Neural cell (in vitro differentiated cells): ENCODE measurements at regions not wholly inside any gene's neighbourhood (a gene's known extent, or its start where the extent isn't known, plus 50 kb on each side); places are given as distances from the start of the nearest gene placed in this dataset.

Experiments
- H2AFZ ChIP-seq: fragments of 200-600, 300-800 bp; sonication (generic), shearing (Covaris generic); 2 replicates; pipeline ENCODE4 v1.6.0; 2014; ENCODE audit warnings: low read depth, mild to moderate bottlenecking, antibody characterized with exemption, low read length, moderate library complexity
- H3F3A ChIP-seq: fragments of 200-600 bp; shearing (Covaris generic); 2 replicates; pipeline ENCODE4 v1.6.1; 2016; ENCODE audit warnings: mild to moderate bottlenecking, moderate library complexity, mixed read lengths, antibody characterized with exemption, low read length; ENCODE audit not compliant: insufficient read depth, poor library complexity, severe bottlenecking
- H3K27ac ChIP-seq: fragments of 200-600, 300-800 bp; sonication (generic), shearing (Covaris generic); 2 replicates; pipeline ENCODE4 v1.5.1; 2014; ENCODE audit warnings: mild to moderate bottlenecking, low read length, moderate library complexity
- H3K27me3 ChIP-seq: fragments of 300-800, 200-600 bp; sonication (generic), shearing (Covaris generic); 2 replicates; pipeline ENCODE4 v1.6.0; 2014; ENCODE audit warnings: mild to moderate bottlenecking, low read depth, low read length, moderate library complexity; ENCODE audit not compliant: insufficient read depth
- H3K36me3 ChIP-seq: fragments of 300-800, 200-600 bp; sonication (generic), shearing (Covaris generic); 2 replicates; pipeline ENCODE4 v1.5.1; 2014; ENCODE audit warnings: mild to moderate bottlenecking, antibody characterized with exemption, low read length, moderate library complexity; ENCODE audit not compliant: insufficient read depth
- H3K4me2 ChIP-seq: fragments of 300-800, 200-600 bp; sonication (generic), shearing (Covaris generic); 2 replicates; pipeline ENCODE4 v1.6.0; 2014; ENCODE audit warnings: mild to moderate bottlenecking, low read length
- H3K4me3 ChIP-seq: fragments of 300-800, 200-600 bp; sonication (generic), shearing (Covaris generic); 2 replicates; pipeline ENCODE4 v1.5.1; 2014; ENCODE audit warnings: mild to moderate bottlenecking, low read length, moderate library complexity
- H3K79me2 ChIP-seq: fragments of 200-600 bp; shearing (Covaris generic); replicated peaks from 2 replicates; pipeline ENCODE4 v1.6.0; 2014; ENCODE audit warnings: mild to moderate bottlenecking, low read length, moderate library complexity; ENCODE audit not compliant: insufficient read depth
- H3K9ac ChIP-seq: fragments of 300-800, 200-600 bp; sonication (generic), shearing (Covaris generic); 2 replicates; pipeline ENCODE4 v1.6.1; 2016; ENCODE audit warnings: mild to moderate bottlenecking, low read length, mixed read lengths
- H3K9me2 ChIP-seq: fragments of 200-600 bp; shearing (Covaris generic); 2 replicates; pipeline ENCODE4 v1.6.1; 2016; ENCODE audit warnings: mild to moderate bottlenecking, low read length, mixed read lengths; ENCODE audit not compliant: insufficient read depth
- H3K9me3 ChIP-seq: fragments of 200-600, 300-800 bp; sonication (generic), shearing (Covaris generic); 2 replicates; pipeline ENCODE4 v1.6.1; 2016; ENCODE audit warnings: mild to moderate bottlenecking, mixed run types, low read length, moderate library complexity, mixed read lengths
- H4K20me1 ChIP-seq: fragments of 200-600 bp; shearing (Covaris generic); 2 replicates; pipeline ENCODE4 v1.6.1; 2016; ENCODE audit warnings: mild to moderate bottlenecking, mixed run types; ENCODE audit not compliant: insufficient read depth
- EP300 ChIP-seq: fragments of 450-650 bp; conservative IDR thresholded peaks from 2 replicates; pipeline ENCODE4 v1.6.1; 2014; ENCODE audit warnings: antibody characterized with exemption, mild to moderate bottlenecking, moderate library complexity; ENCODE audit not compliant: poor library complexity, severe bottlenecking
- EZH2 ChIP-seq: fragments of 200-600, 300-800 bp; shearing (Covaris generic), sonication (generic); IDR thresholded peaks from 2 replicates; pipeline ENCODE4 v1.6.1; 2014; ENCODE audit warnings: antibody characterized with exemption, low read length, borderline replicate concordance, mild to moderate bottlenecking; ENCODE audit not compliant: insufficient read depth, poor library complexity, severe bottlenecking
- MXI1 ChIP-seq: fragments of 450-650 bp; conservative IDR thresholded peaks from 2 replicates; pipeline ENCODE4 v1.6.1; 2014; ENCODE audit warnings: antibody characterized with exemption, mild to moderate bottlenecking; ENCODE audit not compliant: poor library complexity, severe bottlenecking
- POLR2AphosphoS5 ChIP-seq: IDR thresholded peaks from 2 replicates; pipeline ENCODE4 v1.6.1; 2012
- RAD21 ChIP-seq: fragments of 450-650 bp; conservative IDR thresholded peaks from 2 replicates; pipeline ENCODE4 v1.6.1; 2014; ENCODE audit warnings: antibody characterized with exemption, mild to moderate bottlenecking, moderate library complexity
- SMC3 ChIP-seq: fragments of 450-650 bp; conservative IDR thresholded peaks from 2 replicates; pipeline ENCODE4 v1.6.1; 2014; ENCODE audit warnings: antibody characterized with exemption, mild to moderate bottlenecking, moderate library complexity; ENCODE audit not compliant: poor library complexity
- TAF1 ChIP-seq: IDR thresholded peaks from 2 replicates; pipeline ENCODE4 v1.6.1; 2012; ENCODE audit warnings: low read depth
- TF ChIP-seq, protein P1 (sequence below): fragments of 450-650 bp; IDR thresholded peaks from 2 replicates; pipeline ENCODE4 v1.5.1; 2014; ENCODE audit warnings: antibody characterized with exemption, mild to moderate bottlenecking, moderate library complexity; ENCODE audit not compliant: poor library complexity, severe bottlenecking
- TF ChIP-seq, protein P2 (sequence below): IDR thresholded peaks from 2 replicates; pipeline ENCODE4 v1.6.1; 2012; ENCODE audit warnings: borderline replicate concordance

DNA sequence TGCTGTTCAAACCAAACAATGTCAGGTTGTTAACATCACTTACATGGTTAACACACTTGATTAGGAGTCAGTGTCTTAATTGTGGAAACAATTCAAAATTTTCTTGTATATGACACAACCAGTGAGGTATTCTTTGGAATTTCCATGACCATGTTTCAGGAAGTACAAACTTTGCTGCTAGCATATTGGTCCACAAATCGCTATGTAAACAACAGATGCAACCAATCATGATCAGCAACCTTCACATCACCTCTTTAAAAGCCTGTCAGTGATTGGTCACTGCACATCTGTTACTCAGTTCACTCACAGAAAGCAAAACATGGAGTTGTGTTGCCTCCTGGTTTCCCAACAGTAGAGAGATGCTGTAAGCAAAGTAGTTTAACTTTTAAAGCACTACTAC lies 108.9 kb upstream of the FAM3C start:
- Histone ChIP-seq H3K79me2 (peaks cover 87% of the 10 kb centered on the region), H3K4me3 (no peak overlapping the region), H3K9me2 (no peaks in the 10 kb centered on the region), H3K9me3 (no peaks in the 10 kb centered on the region), H4K20me1 (no peaks in the 10 kb centered on the region), H3F3A (no peaks in the 10 kb centered on the region), H2AFZ (no peak overlapping the region), H3K36me3 (no peaks in the 10 kb centered on the region), H3K27me3 (no peaks in the 10 kb centered on the region), H3K4me2 (no peak overlapping the region), H3K9ac (no peak overlapping the region), H3K27ac (no peak overlapping the region)
- TF ChIP-seq RAD21 (no peak), POLR2AphosphoS5 (no peak), TAF1 (no peak), MXI1 (no peak), EP300 (no peak), EZH2 (no peak), SMC3 (no peak)
- TF ChIP-seq, protein P1, sequence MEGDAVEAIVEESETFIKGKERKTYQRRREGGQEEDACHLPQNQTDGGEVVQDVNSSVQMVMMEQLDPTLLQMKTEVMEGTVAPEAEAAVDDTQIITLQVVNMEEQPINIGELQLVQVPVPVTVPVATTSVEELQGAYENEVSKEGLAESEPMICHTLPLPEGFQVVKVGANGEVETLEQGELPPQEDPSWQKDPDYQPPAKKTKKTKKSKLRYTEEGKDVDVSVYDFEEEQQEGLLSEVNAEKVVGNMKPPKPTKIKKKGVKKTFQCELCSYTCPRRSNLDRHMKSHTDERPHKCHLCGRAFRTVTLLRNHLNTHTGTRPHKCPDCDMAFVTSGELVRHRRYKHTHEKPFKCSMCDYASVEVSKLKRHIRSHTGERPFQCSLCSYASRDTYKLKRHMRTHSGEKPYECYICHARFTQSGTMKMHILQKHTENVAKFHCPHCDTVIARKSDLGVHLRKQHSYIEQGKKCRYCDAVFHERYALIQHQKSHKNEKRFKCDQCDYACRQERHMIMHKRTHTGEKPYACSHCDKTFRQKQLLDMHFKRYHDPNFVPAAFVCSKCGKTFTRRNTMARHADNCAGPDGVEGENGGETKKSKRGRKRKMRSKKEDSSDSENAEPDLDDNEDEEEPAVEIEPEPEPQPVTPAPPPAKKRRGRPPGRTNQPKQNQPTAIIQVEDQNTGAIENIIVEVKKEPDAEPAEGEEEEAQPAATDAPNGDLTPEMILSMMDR = no peak
- TF ChIP-seq, protein P2, sequence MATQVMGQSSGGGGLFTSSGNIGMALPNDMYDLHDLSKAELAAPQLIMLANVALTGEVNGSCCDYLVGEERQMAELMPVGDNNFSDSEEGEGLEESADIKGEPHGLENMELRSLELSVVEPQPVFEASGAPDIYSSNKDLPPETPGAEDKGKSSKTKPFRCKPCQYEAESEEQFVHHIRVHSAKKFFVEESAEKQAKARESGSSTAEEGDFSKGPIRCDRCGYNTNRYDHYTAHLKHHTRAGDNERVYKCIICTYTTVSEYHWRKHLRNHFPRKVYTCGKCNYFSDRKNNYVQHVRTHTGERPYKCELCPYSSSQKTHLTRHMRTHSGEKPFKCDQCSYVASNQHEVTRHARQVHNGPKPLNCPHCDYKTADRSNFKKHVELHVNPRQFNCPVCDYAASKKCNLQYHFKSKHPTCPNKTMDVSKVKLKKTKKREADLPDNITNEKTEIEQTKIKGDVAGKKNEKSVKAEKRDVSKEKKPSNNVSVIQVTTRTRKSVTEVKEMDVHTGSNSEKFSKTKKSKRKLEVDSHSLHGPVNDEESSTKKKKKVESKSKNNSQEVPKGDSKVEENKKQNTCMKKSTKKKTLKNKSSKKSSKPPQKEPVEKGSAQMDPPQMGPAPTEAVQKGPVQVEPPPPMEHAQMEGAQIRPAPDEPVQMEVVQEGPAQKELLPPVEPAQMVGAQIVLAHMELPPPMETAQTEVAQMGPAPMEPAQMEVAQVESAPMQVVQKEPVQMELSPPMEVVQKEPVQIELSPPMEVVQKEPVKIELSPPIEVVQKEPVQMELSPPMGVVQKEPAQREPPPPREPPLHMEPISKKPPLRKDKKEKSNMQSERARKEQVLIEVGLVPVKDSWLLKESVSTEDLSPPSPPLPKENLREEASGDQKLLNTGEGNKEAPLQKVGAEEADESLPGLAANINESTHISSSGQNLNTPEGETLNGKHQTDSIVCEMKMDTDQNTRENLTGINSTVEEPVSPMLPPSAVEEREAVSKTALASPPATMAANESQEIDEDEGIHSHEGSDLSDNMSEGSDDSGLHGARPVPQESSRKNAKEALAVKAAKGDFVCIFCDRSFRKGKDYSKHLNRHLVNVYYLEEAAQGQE = no peak

DNA sequence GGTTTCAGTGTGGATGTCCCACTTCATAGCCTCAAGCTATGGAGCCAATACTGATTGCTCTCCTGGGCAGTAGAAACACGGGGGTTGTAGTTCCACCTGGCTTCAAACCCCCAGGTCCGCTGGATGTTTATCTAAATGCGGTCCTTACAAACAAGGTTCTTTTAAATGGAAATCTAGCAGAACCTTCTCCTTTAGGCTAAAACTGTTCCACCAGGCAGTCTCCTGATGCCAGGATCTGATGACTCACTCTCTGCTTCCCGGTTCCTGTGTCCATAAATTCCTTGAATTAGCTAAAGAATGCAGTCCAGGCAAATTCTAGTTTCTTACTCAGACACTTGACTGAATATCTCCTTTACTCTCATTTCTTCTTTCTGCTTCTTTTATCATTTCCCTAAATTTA lies 108.4 kb upstream of the FAM3C start:
- H3K9me2 ChIP-seq = no peaks in the 10 kb centered on the region
- no peak overlapping the region for H3K4me3 ChIP-seq
- H3K27ac ChIP-seq = no peak overlapping the region
- no peak overlapping the region for H2AFZ ChIP-seq
- peaks cover 84% of the 10 kb centered on the region for H3K79me2 ChIP-seq
- no peaks in the 10 kb centered on the region for H3K9me3 ChIP-seq
- H4K20me1 ChIP-seq = no peaks in the 10 kb centered on the region
- no peaks in the 10 kb centered on the region for H3F3A ChIP-seq
- no peaks in the 10 kb centered on the region for H3K27me3 ChIP-seq
- no peak overlapping the region for H3K4me2 ChIP-seq
- H3K36me3 ChIP-seq = no peaks in the 10 kb centered on the region
- no peak for TF ChIP-seq EZH2
- TF ChIP-seq, protein P1 = no peak
- no peak for TF ChIP-seq SMC3
- TF ChIP-seq MXI1 = no peak
- TF ChIP-seq POLR2AphosphoS5 = no peak
- TF ChIP-seq, protein P2 = no peak
- no peak for TF ChIP-seq TAF1
- TF ChIP-seq EP300 = no peak
- TF ChIP-seq RAD21 = no peak
- no peak overlapping the region for H3K9ac ChIP-seq
